ENCODE measurements at regions not wholly inside any gene's neighbourhood (a gene's known extent, or its start where the extent isn't known, plus 50 kb on each side); places are given as distances from the start of the nearest gene placed in this dataset.

DNA sequence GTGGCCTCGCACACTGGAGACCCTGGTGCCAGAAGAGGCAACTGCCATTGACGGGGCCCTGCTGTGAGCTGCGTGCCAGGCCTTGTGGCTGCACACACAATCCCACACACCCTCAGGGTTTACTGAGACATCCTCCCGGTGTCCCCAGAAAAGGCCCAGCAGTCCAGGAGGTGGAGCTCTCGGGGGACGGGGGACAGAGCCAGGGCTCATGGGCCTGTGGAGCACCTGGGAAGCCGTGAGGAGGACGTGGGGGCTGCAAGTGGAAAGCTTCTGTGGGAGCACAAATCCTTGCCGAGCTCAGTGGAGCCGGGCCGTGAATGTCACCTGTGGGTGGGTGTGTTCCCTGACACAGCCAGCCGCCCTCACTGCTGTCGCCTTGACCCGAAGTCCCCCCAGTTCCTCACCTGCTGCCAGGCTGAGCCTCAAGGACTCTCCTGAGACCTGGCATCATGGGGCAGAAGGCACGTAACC, 609.7 kb downstream of the TBC1D22A start:
- Histone ChIP-seq H4K8ac (ENCODE audit: low read depth in 2 of 2, low read length in 2 of 2) (no peak overlapping the region), H3K4me1 (ENCODE audit: control insufficient read depth, insufficient read depth, low read length) (no peaks in the 10 kb centered on the region), H2AK5ac (ENCODE audit: low read depth, low read length) (no peak overlapping the region), H3K9me1 (ENCODE audit: insufficient read depth, low read length) (no peaks in the 10 kb centered on the region), H4K5ac (ENCODE audit: low read depth, low read length) (no peak overlapping the region), H3K23ac (ENCODE audit: low read depth, low read length) (no peak overlapping the region), H2AFZ (replicated peaks; ENCODE audit: low read length, poor library complexity) (no peak overlapping the region), H4K91ac (ENCODE audit: insufficient read depth, low read depth, low read length) (no peak overlapping the region), H2BK120ac (ENCODE audit: low read depth, low read length) (no peak overlapping the region), H2BK15ac (ENCODE audit: low read depth, low read length) (no peak overlapping the region), H3K4me3 (ENCODE audit: insufficient read depth, low read depth, low read length) (no peak overlapping the region), H3K4me2 (ENCODE audit: low read depth, low read length) (no peak overlapping the region), H2BK20ac (ENCODE audit: low read depth, low read length) (no peak overlapping the region), H3K27me3 (ENCODE audit: control insufficient read depth, insufficient read depth, low read length) (no peaks in the 10 kb centered on the region), H2AK9ac (replicated peaks; ENCODE audit: low read depth, low read length, poor library complexity) (no peak overlapping the region), H3K27ac (ENCODE audit: insufficient read depth, low read length) (no peak overlapping the region), H3K36me3 (ENCODE audit: control insufficient read depth, insufficient read depth, low read length) (no peaks in the 10 kb centered on the region), H3K56ac (ENCODE audit: extremely low read depth, insufficient read depth, low read length) (no peak overlapping the region), H3K4ac (ENCODE audit: low read depth, low read length) (no peak overlapping the region), H3K79me1 (ENCODE audit: low read depth in 1 of 2, low read length in 2 of 2) (no peaks in the 10 kb centered on the region), H3K14ac (replicated peaks; ENCODE audit: low read depth, low read length) (no peak overlapping the region), H3K9ac (ENCODE audit: low read depth, low read length) (no peak overlapping the region), H3K9me3 (ENCODE audit: control insufficient read depth, insufficient read depth, low read length) (peaks cover 6% of the 10 kb centered on the region), H4K20me1 (ENCODE audit: insufficient read depth, low read length) (no peaks in the 10 kb centered on the region), H2BK5ac (ENCODE audit: low read depth, low read length, poor library complexity, severe bottlenecking) (no peak overlapping the region), H3K18ac (ENCODE audit: low read depth, low read length) (no peak overlapping the region)
- dilution Hi-C loops (cut with HindIII; ENCODE audit: low sequenced_read_pairs, unreplicated experiment) (no loop called here), in situ Hi-C loops (cut with MboI; ENCODE audit: low sequenced_read_pairs) (no loop called here), intact Hi-C loops (cut with micrococcal nuclease) (no loop called here)
- DNase-seq (no peak), ATAC-seq (ENCODE audit: low read depth) (no peak)
- 95% methylated on average over 5 of the region's 15 CpGs; no CpG with 5 or more reads in 1 of the 2 experiments for WGBS, 2 experiments (ENCODE audit: extremely low coverage in 2 of 2, insufficient read length in 1 of 2)
- BruUV-seq (replicated peaks): no TSS peak
- ChIA-PET CTCF (no interaction called here), POLR2A (ENCODE audit: unreplicated experiment) (no interaction called here)
- no peak for TF ChIP-seq RCOR1 (IDR thresholded peaks at IDR 0.05; ENCODE audit: insufficient replicate concordance, low read length)
- TF ChIP-seq, protein P1, sequence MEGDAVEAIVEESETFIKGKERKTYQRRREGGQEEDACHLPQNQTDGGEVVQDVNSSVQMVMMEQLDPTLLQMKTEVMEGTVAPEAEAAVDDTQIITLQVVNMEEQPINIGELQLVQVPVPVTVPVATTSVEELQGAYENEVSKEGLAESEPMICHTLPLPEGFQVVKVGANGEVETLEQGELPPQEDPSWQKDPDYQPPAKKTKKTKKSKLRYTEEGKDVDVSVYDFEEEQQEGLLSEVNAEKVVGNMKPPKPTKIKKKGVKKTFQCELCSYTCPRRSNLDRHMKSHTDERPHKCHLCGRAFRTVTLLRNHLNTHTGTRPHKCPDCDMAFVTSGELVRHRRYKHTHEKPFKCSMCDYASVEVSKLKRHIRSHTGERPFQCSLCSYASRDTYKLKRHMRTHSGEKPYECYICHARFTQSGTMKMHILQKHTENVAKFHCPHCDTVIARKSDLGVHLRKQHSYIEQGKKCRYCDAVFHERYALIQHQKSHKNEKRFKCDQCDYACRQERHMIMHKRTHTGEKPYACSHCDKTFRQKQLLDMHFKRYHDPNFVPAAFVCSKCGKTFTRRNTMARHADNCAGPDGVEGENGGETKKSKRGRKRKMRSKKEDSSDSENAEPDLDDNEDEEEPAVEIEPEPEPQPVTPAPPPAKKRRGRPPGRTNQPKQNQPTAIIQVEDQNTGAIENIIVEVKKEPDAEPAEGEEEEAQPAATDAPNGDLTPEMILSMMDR (conservative IDR thresholded peaks at IDR 0.05; ENCODE audit: low read depth, low read length): no peak
- TF ChIP-seq, protein P2, sequence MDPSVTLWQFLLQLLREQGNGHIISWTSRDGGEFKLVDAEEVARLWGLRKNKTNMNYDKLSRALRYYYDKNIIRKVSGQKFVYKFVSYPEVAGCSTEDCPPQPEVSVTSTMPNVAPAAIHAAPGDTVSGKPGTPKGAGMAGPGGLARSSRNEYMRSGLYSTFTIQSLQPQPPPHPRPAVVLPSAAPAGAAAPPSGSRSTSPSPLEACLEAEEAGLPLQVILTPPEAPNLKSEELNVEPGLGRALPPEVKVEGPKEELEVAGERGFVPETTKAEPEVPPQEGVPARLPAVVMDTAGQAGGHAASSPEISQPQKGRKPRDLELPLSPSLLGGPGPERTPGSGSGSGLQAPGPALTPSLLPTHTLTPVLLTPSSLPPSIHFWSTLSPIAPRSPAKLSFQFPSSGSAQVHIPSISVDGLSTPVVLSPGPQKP (IDR thresholded peaks at IDR 0.05; ENCODE audit: borderline replicate concordance, low read depth, low read length): no peak

All from IMR-90 (cell line).